ENCODE measurements at regions not wholly inside any gene's neighbourhood (a gene's known extent, or its start where the extent isn't known, plus 50 kb on each side); places are given as distances from the start of the nearest gene placed in this dataset.

DNA sequence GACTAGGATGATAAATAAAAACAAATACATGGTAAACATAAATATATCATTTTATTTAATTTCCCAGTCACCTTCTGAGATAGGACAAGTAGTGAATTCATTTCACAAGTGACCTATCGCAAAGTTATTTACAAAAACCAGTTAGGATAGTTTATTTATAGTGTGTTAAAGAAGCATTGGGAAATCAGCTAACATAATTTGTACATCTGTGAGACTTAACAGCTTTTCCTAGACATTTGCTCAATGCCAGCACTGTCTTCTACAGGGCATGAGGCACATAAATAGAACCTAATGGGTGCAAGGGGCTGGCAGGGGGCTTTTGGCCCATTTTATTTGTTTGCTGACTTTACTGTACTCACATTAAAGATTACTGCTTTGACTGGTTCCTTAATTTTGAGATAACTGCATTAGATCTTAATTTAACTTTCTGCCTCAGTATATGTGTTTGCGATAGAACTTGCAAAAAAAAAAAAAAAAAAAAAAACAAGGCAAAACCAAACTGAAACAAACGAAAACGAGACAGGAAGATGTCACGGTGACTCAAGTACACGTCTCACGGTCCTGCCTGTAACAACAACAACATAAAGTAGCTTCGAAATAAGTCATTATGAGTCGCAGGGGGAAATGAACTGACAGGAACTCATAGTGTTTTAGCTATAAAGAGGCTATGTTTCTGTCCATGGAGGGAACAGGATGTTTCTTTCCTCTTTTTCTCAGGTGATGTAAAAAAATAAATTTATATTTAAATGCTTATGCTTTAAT, 133.7 kb upstream of the GMDS start:
- TF ChIP-seq, protein P1, sequence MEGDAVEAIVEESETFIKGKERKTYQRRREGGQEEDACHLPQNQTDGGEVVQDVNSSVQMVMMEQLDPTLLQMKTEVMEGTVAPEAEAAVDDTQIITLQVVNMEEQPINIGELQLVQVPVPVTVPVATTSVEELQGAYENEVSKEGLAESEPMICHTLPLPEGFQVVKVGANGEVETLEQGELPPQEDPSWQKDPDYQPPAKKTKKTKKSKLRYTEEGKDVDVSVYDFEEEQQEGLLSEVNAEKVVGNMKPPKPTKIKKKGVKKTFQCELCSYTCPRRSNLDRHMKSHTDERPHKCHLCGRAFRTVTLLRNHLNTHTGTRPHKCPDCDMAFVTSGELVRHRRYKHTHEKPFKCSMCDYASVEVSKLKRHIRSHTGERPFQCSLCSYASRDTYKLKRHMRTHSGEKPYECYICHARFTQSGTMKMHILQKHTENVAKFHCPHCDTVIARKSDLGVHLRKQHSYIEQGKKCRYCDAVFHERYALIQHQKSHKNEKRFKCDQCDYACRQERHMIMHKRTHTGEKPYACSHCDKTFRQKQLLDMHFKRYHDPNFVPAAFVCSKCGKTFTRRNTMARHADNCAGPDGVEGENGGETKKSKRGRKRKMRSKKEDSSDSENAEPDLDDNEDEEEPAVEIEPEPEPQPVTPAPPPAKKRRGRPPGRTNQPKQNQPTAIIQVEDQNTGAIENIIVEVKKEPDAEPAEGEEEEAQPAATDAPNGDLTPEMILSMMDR (conservative IDR thresholded peaks at IDR 0.05) = no peak
- no peak for TF ChIP-seq EZH2 (IDR thresholded peaks at IDR 0.05; ENCODE audit: low read depth)
- H3K4me3 ChIP-seq = no peak overlapping the region
- H3F3A ChIP-seq (ENCODE audit: insufficient read depth, low read depth) = no peaks in the 10 kb centered on the region
- BruUV-seq (replicated peaks) = no TSS peak
- no peak overlapping the region for H3K27ac ChIP-seq
- intact Hi-C loops (cut with micrococcal nuclease; ENCODE audit: unreplicated experiment) = no loop called here
- H2AFZ ChIP-seq = no peak overlapping the region
- no peaks in the 10 kb centered on the region for H3K9me3 ChIP-seq (ENCODE audit: insufficient read depth, low read depth)
- ChIA-PET CTCF (no interaction called here), POLR2A (ENCODE audit: unreplicated experiment) (no interaction called here)
- H4K20me1 ChIP-seq (ENCODE audit: insufficient read depth) = no peaks in the 10 kb centered on the region
- no peak overlapping the region for H3K4me2 ChIP-seq
- peak in 1 of 2 experiments; percentile 45 for DNase-seq
- no peaks in the 10 kb centered on the region for H3K79me2 ChIP-seq (ENCODE audit: low read depth)
- no peaks in the 10 kb centered on the region for H3K27me3 ChIP-seq (ENCODE audit: insufficient read depth, low read depth)
- H3K4me1 ChIP-seq (replicated peaks; ENCODE audit: insufficient read depth) = no peaks in the 10 kb centered on the region
- H3K9me2 ChIP-seq (ENCODE audit: insufficient read depth) = no peaks in the 10 kb centered on the region
- no peaks in the 10 kb centered on the region for H3K36me3 ChIP-seq (ENCODE audit: low read depth)

DNA sequence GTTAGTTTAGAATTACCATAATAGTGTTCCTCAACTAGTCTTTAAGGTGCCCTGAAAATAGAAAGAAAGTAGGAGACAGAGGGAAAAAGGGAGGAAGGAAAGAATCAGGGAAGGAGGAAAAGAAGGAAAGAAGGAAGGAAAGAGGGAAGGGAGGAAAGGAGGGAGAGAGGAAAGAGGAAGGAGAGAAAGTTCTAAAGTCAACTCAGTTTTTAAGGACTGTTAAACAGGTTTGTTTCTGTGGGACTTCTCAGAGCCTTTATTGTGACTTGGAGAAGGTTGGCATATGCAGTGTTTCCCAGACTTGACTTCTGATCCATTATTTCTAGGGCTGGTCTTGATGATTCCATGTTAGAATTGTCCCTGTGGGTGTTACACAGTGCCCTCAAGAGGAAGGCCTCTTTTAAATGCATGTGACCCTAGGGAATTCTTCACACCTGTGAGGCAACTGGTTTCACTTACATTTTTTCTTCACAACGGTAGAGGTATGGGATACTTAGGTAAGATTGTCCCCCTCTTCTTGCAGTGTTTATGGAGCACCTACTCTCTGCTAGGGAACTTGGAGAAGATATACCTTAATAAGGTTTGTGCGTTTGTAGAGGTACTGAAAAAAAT, 132.7 kb upstream of the GMDS start:
- H3F3A ChIP-seq (ENCODE audit: insufficient read depth, low read depth) = no peaks in the 10 kb centered on the region
- intact Hi-C loops (cut with micrococcal nuclease; ENCODE audit: unreplicated experiment) = no loop called here

DNA sequence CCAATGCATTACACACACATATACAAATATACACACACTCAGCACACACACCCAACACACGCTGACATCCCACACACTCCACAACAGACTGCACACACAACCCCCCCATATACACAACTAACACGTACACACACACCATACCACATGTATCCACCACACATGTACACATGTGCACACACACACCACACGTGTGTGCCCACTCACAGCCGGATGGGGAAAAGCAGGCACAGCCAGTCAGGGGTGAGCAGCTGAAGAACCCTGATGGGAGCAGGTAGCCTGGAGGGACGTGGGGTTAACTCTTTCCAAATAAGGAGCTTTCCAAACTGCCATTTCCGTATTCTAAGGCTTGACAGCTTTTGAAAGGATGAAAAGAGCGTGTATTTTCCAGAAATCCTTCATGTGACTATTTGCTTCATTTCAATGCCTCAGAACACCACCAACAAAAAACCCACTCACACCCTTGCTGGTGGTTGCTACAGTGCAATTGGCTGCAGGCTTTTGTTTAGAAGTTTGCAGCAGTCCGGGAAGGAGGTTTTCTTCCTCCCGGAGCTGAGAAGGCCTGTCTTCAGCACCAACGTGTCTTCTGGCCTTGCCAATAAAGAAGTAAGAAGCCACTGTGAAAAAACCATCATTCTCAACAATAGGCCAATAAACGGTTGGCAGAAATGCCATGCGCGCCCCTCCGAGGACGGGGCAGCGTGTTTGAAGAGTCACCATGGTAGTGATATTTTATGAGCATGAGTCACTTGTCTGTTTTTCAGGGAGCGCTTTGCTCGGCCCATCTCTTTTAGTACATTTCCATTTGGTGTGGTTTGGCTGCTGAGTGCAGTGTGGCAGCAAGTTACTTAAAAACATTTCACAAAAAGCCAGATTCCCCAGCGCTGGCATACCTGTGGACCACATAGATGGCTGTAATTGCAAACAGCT, 131.3 kb upstream of the GMDS start:
- Histone ChIP-seq H3K4me1 (replicated peaks; ENCODE audit: insufficient read depth) (no peaks in the 10 kb centered on the region), H3K4me3 (no peak overlapping the region), H3K36me3 (ENCODE audit: low read depth) (no peaks in the 10 kb centered on the region), H3K79me2 (ENCODE audit: low read depth) (no peaks in the 10 kb centered on the region), H2AFZ (no peak overlapping the region), H3K27me3 (ENCODE audit: insufficient read depth, low read depth) (no peaks in the 10 kb centered on the region), H4K20me1 (ENCODE audit: insufficient read depth) (no peaks in the 10 kb centered on the region), H3K4me2 (no peak overlapping the region), H3K27ac (no peak overlapping the region), H3F3A (ENCODE audit: insufficient read depth, low read depth) (no peaks in the 10 kb centered on the region), H3K9me3 (ENCODE audit: insufficient read depth, low read depth) (no peaks in the 10 kb centered on the region), H3K9me2 (ENCODE audit: insufficient read depth) (no peaks in the 10 kb centered on the region)
- intact Hi-C loops (cut with micrococcal nuclease; ENCODE audit: unreplicated experiment) = no loop called here
- no TSS peak for BruUV-seq (replicated peaks)
- ChIA-PET CTCF (no interaction called here), POLR2A (ENCODE audit: unreplicated experiment) (no interaction called here)
- TF ChIP-seq EZH2 (IDR thresholded peaks at IDR 0.05; ENCODE audit: low read depth) = no peak
- TF ChIP-seq, protein P1 (conservative IDR thresholded peaks at IDR 0.05) = no peak
- DNase-seq = no peak

More for the DNA sequence above, 132.7 kb upstream of the GMDS start:
- Histone ChIP-seq H3K9me2 (ENCODE audit: insufficient read depth) (no peaks in the 10 kb centered on the region), H2AFZ (no peak overlapping the region), H3K4me3 (no peak overlapping the region), H3K4me1 (replicated peaks; ENCODE audit: insufficient read depth) (no peaks in the 10 kb centered on the region), H4K20me1 (ENCODE audit: insufficient read depth) (no peaks in the 10 kb centered on the region), H3K27ac (no peak overlapping the region), H3K9me3 (ENCODE audit: insufficient read depth, low read depth) (no peaks in the 10 kb centered on the region), H3K4me2 (no peak overlapping the region), H3K36me3 (ENCODE audit: low read depth) (no peaks in the 10 kb centered on the region), H3K79me2 (ENCODE audit: low read depth) (no peaks in the 10 kb centered on the region), H3K27me3 (ENCODE audit: insufficient read depth, low read depth) (no peaks in the 10 kb centered on the region)
- POLR2A ChIA-PET (ENCODE audit: unreplicated experiment) = no interaction called here
- CTCF ChIA-PET = no interaction called here
- DNase-seq = no peak
- BruUV-seq (replicated peaks) = no TSS peak
- no peak for TF ChIP-seq EZH2 (IDR thresholded peaks at IDR 0.05; ENCODE audit: low read depth)
- TF ChIP-seq, protein P1 (conservative IDR thresholded peaks at IDR 0.05) = no peak
